GM21381 (cell line): ENCODE measurements at regions not wholly inside any gene's neighbourhood (a gene's known extent, or its start where the extent isn't known, plus 50 kb on each side); places are given as distances from the start of the nearest gene placed in this dataset.
"Not testable (repeated sequence)": the region's sequence is repeated elsewhere in the genome, so short reads cannot be mapped to it uniquely, and the experiment has no call there.

Experiments used
- ATAC-seq: cut with Tn5 transposase; IDR thresholded peaks from one replicate; pipeline ENCODE4 v1.9.1; 2021; ENCODE audit warnings: mild to moderate bottlenecking, moderate library complexity; ENCODE audit not compliant: unreplicated experiment

DNA sequence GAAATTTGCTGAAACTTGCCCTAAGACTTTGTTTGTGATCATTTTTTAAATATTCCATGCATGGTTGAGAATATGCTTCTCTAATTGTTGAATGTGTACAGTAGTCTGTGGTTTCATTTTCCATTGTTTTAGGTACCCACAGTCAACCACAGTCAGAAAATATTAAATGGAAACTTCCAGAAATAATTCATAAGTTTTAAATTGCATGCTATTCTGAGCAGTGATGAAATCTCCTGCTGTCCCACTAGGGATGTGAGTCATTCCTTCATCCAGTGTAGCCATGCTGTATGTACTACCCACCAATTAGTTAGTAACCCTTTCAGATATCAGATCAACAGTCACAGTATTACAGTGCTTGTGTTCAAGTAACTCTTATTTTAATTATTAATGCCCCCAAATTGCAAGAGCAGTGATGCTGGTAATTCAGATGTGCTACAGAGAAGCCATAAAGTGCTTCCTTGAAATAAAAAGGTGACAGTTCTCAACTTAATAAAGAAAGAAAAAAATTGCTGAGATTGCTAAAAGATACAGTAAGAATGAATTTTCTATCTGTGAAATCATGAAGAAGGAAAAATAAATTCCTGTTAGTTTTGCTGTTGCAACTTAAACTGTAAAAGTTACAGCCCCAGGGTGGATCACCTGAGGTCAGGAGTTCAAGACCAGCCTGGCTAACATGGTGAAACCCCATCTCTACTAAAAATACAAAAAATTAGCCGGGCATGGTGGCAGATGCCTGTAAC lies 79.9 kb upstream of the FBXL17 start:
- no peak for ATAC-seq

DNA sequence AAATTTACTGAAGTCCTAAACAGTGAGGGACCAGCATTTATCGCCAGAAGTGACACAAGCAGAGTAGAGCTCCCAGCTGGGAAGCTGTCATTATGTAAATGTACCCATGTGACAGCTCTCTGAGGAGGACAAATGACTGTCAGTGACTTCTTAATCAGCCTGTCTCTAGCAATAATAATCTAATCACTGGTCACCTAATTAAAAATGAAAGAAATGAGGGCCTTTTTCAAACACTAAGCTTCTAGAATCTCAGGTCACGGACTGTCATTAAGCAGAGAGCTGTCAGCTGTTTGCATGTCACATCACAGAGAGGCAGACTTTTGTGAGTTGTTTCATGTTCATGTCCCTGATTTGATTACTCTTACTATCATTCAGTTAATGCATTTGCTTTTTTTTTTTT lies 77.9 kb upstream of the FBXL17 start:
- no peak for ATAC-seq

DNA sequence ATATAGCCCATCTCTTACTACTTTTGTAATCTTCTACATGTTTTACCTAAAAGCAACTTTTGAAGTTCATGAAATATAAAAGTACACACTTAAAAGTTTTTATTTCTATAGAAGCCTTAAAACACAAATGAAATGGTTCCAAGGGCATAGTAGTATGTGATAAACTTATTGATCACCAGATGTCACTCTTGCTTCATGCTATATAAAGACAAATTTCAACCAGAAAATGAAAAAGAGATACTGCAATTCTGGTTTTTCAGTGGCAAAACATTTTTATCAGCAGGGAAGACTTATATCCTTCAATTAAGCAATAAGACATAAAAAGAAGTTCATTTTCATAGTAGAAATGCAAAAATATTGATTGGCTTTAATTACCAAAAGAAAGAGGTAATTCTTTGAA lies 69.4 kb upstream of the FBXL17 start:
- ATAC-seq, result no peak

DNA sequence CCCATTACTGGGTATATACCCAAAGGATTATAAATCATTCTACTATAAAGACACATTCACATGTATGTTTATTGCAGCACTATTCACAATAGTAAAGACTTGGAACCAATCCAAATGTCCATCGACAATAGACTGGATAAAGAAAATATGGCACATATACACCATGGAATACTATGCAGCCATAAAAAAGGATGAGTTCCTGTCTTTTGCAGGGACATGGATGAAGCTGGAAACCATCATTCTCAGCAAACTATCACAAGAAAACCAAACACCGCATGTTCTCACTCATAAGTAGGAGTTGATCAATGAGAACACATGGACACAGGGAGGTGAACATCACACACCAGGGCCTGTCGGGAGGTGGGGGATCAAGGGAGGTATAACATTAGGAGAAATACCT lies 62.2 kb upstream of the FBXL17 start:
- not testable (repeated sequence) for ATAC-seq

DNA sequence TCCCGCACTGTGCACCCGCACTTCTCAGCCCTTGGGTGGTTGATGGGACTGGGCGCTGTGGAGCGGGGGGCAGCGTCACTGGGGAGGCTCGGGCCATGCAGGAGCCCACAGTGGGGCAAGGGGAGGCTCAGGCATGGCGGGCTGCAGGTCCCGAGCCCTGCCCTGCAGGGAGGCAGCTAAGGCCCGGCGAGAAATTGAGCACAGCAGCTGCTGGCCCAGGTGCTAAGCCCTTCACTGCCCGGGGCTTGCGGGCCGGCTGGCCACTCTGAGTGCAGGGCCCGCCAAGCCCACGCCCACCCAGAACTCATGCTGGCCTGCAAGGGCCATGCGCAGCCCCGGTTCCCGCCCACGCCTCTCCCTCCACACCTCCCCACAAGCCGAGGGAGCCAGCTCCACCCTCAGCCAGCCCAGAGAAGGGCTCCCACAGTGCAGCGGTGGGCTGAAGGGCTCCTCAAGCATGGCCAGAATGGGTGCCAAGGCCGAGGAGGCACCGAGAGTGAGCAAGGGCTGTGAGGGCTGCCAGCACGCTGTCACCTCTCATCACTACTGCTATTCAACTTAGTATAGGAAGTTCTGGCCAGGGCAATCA lies 60.3 kb upstream of the FBXL17 start:
- not testable (repeated sequence) for ATAC-seq

DNA sequence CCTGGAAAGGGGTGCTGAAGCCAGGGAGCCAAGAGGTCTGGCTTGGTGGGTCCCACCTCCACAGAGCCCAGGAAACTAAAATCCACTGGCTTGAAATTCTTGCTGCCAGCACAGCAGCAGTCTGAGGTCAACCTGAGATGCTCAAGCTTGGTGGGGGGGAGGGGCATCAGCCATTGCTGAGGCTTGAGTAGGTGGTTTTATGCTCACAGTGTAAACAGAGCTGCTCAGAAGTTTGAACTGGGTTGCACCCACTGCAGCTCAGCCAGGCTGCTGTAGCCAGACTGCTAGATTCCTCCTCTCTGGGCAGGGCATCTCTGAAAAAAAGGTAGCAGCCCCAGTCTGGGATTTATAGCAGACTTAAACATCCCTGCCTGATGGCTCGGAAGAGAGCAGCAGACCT lies 55.5 kb upstream of the FBXL17 start:
- no peak for ATAC-seq

DNA sequence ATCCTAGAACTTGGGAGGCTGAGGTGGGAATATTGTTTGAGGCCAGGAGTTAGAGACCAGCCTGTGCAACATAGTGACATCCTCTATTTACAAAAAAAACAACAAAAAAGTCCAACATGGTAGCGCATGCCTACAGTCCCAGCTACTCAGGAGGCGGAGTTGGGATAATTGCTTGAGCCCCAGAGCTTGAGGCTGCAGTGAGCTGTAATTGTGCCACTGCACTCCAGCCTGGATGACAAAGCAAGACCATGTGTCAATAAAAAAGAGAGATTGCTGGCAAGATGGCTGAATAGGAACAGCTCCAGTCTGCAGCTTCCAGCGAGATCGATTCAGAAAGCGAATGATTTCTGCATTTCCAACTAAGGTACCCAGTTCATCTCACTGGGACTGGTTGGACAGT lies 54.8 kb upstream of the FBXL17 start:
- no peak for ATAC-seq

DNA sequence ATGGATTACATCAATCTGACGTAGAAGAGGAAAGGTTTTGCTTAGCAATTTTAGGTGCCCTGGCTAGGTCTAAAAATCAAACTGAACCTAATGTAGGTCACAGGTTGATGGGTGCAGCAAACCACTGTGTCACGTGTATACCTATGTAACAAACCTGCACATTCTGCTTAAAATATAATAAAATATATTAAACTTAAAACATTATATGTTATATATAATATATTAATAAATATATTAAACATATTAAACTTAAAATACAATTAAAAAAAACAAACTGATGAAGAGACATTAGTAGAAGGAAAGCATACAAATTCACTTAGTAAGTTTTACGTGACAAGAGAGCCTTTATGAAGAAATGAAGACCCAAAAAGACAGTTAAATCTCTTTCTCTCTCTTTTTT lies 51.7 kb upstream of the FBXL17 start:
- no peak for ATAC-seq

DNA sequence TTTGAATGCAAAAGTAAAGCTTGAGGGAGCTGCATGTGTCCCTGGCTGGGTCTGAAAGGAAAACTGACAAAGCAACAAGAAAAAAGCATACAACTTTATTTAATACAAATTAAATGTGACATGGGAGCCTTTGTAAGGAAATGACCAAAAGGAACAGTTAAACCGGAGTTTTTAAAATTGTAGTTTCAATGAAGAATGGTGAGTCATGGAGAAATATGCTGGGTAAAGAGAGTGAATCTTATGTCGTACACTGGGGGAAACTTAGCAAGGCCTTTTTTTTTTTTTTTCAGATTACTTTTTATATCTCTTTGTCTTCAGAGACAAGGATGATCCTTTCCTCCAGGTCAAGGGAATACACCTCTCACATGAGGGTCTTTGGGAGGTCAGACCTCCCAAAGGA lies 50.1 kb upstream of the FBXL17 start:
- no peak for ATAC-seq
